UCSD-AML1 (cell line): ENCODE measurements at regions not wholly inside any gene's neighbourhood (a gene's known extent, or its start where the extent isn't known, plus 50 kb on each side); places are given as distances from the start of the nearest gene placed in this dataset.

Experiments used
- DNase-seq: peaks from one replicate; lab custom pipeline; 2025; ENCODE audit not compliant: unreplicated experiment; lab: John Stamatoyannopoulos, UW

GRCh38 chr2:13089971-13090370 is 373.2 kb downstream of the TRIB2 start:
- no peak for DNase-seq

GRCh38 chr2:13091455-13091854 is 374.7 kb downstream of the TRIB2 start:
- no peak for DNase-seq

- DNase-seq = no peak
Observed at GRCh38 chr2:13091861-13092378, 375.2 kb downstream of the TRIB2 start.

GRCh38 chr2:13093416-13093991 is 376.8 kb downstream of the TRIB2 start:
- no peak for DNase-seq

- DNase-seq = no peak
Observed at GRCh38 chr2:13102397-13103063, 385.8 kb downstream of the TRIB2 start.

GRCh38 chr2:13103151-13103550 is 386.4 kb downstream of the TRIB2 start:
- no peak for DNase-seq

DNA sequence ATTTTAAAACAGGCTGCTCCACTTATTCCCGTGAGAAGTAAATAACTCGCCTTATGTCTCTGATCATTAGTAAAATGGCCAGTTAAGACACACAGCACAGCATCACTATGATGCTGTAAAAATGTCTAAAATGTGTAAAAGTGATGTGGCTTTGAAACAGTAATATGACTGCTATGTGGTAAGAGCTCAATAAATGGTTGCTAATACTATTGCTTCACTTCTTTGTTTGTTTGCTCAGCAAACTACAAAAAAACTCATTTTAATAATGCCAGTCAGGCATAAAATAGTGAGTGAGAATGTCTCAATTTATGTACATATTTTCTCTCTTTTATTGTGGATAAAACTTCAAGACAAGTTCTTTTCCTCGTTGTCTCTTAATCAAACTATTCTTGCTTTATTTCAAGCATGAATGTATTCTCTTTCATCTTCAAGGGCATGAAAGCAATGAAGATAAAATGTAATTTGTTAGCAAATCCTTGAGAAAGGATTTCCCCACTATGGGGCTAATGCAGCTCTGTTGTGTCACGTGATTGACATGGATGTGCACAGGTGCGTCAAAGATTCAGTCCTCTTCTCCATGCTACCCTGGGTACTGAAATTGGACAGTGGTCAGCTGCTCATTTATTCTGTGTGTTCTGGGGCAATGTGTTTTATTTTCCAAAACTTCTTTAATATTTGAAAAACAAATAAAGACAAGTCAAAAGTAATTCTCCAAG is 387.2 kb downstream of the TRIB2 start:
- no peak for DNase-seq

DNA sequence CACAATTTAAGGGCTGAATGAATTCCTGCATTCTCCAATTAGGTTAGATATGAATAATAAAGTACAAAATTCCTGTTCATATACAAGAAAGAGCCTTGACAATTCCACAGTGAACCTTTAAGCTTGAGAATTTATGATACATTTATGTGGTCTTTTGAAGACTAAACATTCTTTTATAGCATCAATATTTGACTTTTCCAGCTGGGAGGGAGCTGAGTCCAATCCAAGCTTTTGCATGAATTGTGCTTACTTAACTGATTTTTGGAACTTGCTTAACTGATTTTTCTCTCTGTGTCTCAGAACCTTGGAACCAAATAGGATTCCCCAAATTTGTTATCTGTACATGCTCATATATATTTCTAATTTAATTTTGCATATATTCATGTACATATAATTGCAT is 388.0 kb downstream of the TRIB2 start:
- DNase-seq = no peak

- no peak for DNase-seq
Observed at GRCh38 chr2:13106302-13106701, 389.6 kb downstream of the TRIB2 start.

DNA sequence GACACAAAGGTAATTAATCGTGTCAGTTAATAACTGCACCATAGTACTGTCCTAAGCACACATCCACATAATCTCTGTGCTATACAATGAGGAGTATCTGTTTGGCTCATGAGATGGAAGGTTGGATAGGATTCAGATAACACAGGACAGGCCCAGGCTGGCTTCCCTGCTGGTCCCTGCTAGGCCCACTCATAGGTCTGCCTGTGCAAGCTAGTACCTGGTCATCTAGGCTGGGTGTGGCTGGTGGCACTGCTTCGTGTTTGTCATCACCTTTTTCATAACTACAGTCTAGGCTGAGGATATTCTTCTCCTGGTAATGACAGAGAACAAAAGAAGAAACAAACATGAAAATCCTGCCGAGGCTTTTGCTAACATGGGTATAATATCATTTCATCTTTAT is 392.8 kb downstream of the TRIB2 start:
- no peak for DNase-seq

- no peak for DNase-seq
Observed at GRCh38 chr2:13110825-13111224, 394.1 kb downstream of the TRIB2 start.

DNA sequence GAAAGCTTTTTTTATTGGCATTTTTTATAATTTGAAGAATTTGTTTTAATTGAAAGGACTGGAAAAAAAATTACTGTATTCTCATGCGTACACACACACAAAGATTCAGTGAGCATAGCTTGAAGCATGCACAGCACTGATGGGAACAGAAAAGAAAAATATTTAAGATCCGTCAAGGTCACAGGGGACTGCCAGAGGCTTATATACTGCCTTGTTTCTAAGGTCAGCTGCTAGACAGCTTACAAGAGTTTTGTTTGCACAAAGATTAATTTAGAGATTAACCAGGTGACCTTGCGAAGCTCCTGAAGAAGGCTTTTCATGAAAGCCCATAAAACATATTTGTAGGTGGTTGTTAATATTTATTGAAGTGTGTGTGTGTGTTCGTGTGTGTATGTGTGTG is 396.3 kb downstream of the TRIB2 start:
- no peak for DNase-seq

DNA sequence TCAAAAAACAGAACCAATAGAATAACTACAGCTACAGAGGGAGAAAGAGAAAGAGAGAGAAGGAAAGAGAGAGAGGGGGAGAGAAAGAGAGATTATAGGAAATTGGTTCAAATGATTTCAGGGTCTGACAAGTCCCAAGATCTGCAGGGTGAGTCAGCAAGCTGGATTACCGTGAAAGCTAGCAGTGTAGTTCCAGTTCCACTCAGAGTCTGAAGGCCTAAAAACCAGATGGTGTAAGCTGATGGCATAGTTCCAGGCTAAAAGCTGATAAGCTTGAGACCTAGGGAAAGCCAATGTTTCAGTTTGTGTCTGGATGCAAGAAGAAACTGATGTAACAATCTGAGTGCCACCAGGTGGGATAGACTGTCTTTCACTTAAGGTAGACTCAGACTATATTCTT is 397.7 kb downstream of the TRIB2 start:
- DNase-seq = no peak

GRCh38 chr2:13115643-13116042 is 398.9 kb downstream of the TRIB2 start:
- no peak for DNase-seq

GRCh38 chr2:13121096-13121495 is 404.4 kb downstream of the TRIB2 start:
- DNase-seq = no peak

GRCh38 chr2:13128139-13128538 is 411.4 kb downstream of the TRIB2 start:
- DNase-seq = no peak

DNA sequence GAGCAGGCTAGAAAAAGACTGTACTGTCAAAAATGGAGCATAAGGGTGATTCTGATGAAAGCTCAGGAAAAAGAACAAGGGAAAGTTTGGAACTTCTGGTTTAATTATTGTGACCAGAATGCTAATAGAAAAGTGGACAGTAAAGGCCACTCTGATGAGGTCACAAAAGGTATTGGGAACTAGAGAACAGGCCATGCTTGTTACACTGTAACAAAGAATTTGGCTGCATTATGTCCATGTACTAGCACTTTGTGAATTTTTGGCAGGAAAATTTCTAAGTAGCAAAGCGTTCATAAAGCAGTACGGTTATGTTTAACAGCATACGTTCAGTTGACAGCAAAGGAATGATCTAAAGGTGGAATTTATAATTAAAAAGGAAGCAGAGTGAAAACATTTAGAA is 418.6 kb downstream of the TRIB2 start:
- DNase-seq = no peak

DNA sequence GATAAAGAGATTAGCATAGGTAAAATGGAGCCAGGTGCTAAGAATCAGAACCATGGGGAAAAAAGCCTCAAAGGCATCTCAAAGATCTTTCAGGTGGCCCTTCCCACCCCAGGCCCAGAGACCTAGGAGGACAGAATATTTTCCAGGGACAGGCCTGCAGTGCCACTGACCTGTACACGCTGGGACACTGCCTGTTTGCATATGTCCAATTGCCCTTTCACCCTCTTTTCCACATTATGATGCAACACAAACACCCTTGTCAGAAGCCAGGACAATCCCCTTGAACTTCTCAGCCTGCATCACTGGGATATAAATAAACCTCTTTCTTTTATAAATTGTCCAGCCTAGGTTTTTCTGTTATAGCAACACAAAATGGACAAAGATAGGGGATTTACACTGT is 419.1 kb downstream of the TRIB2 start:
- DNase-seq = no peak

DNA sequence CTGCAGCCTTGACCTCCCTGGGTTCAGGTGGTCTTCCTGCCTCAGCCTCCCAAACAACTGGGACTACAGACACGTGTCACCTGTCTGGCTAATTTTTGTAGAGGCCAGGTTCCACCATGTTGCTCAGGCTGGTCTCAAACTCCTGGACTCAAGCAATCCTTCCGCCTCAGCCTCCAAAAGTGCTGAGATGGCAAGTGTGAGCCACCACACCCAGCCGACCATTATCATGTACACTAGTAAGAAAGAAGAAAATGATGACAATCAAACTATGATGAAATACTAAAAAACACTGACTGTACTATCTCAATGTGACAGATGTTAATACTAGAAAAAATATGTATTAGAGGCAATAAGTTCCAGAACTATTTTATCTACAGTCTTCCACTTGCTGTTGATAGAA is 420.9 kb downstream of the TRIB2 start:
- DNase-seq = no peak

DNA sequence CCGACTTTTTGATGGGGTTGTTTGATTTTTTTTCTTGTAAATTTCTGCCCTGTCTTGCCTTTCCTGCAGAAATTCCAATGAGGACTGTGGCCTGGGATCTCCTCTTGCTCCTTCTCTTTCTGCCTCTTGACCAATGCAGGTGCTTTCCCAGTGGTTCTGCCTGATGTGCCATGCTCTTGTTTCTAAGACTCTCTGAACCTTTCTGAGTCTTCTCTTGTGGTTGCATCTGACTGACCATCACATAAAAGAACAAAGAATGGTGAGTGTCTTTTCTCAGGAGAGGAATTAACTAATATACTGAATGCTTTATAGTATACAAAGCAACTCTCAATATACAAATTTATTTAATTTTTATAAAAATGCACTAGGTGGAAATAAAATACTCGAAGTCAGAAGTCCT is 424.6 kb downstream of the TRIB2 start:
- DNase-seq = no peak

- DNase-seq = no peak
Observed at GRCh38 chr2:13143451-13143850, 426.7 kb downstream of the TRIB2 start.

DNA sequence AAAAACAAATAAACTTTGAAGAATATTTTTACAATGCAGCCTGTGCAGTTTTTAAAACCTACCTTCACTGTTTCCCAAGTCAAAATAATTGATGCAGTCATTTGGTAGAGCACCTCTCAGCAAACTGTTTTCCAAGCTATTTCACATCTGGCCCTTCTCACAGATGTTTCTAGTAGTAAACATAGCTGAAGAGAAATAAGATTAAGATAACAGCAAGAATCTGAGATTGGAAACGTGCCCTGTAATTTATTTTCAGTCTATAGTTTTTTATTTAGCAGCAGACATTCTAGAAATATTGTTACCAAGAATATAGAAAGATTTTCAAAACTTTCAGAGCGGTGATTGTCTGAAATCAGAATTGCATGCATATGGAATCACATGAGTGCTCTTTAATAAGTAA is 440.2 kb downstream of the TRIB2 start:
- no peak for DNase-seq
